HEK293 (cell line): ENCODE measurements at regions not wholly inside any gene's neighbourhood (a gene's known extent, or its start where the extent isn't known, plus 50 kb on each side); places are given as distances from the start of the nearest gene placed in this dataset.

ENCODE experiments used
- CTCF ChIA-PET: fragments of 350-600 bp; formaldehyde crosslinking; extraction: SDS; loops from one replicate; lab custom pipeline; 2021; ENCODE audit warnings: antibody characterized with exemption; lab: Yijun Ruan, JAX
- POLR2A ChIA-PET: fragments of 300-600 bp; formaldehyde crosslinking; extraction: SDS; loops from one replicate; lab custom pipeline; 2020; ENCODE audit warnings: antibody characterized with exemption, inconsistent platforms; lab: Yijun Ruan, JAX
- H3K27ac ChIP-seq: fragments of 200-500 bp; sonication (Bioruptor generic); 2 replicates; pipeline ENCODE4 v1.5.1; 2014; ENCODE audit warnings: low read depth, low read length, control low read depth, inconsistent platforms; ENCODE audit errors: extremely low read depth
- H3K36me3 ChIP-seq, 2 experiments: fragments of 200-500 bp in 1 of 2; sonication (Bioruptor generic) in 1 of 2; 1 replicate in 1 of 2; 2 replicates in 1 of 2; pipeline ENCODE4 v1.5.1; 2014 to 2017; ENCODE audit warnings: inconsistent platforms in 2 of 2, low read length in 2 of 2; ENCODE audit not compliant: control insufficient read depth in 2 of 2, insufficient read depth in 1 of 2
- H3K4me1 ChIP-seq: fragments of 200-500 bp; sonication (Bioruptor generic); 2 replicates; pipeline ENCODE4 v1.5.1; 2014; ENCODE audit warnings: mild to moderate bottlenecking, low read length, inconsistent platforms; ENCODE audit not compliant: control insufficient read depth, insufficient read depth
- H3K4me3 ChIP-seq: 2 replicates; pipeline ENCODE4 v1.5.1; 2011; ENCODE audit warnings: low read depth, mild to moderate bottlenecking, control low read depth, low read length, moderate library complexity
- H3K9me3 ChIP-seq: fragments of 200-500 bp; sonication (Bioruptor generic); 2 replicates; pipeline ENCODE4 v1.5.1; 2014; ENCODE audit warnings: low read depth, low read length, inconsistent platforms; ENCODE audit not compliant: control insufficient read depth, insufficient read depth
- CTCF ChIP-seq: fragments of 450-650 bp; formaldehyde crosslinking; IDR thresholded peaks from 2 replicates; pipeline ENCODE4 v1.5.1; 2016; ENCODE audit warnings: missing biosample characterization, missing genetic modification characterization
- KLF1 ChIP-seq: fragments of 450-650 bp; formaldehyde crosslinking; IDR thresholded peaks from 2 replicates; pipeline ENCODE4 v1.5.1; 2016; ENCODE audit warnings: missing biosample characterization, missing genetic modification characterization
- SCRT1 ChIP-seq: fragments of 450-650 bp; formaldehyde crosslinking; IDR thresholded peaks from 2 replicates; pipeline ENCODE4 v1.5.1; 2016; ENCODE audit warnings: missing biosample characterization, missing genetic modification characterization, borderline replicate concordance
- SP2 ChIP-seq: fragments of 450-650 bp; formaldehyde crosslinking; IDR thresholded peaks from 2 replicates; pipeline ENCODE4 v1.5.1; 2016; ENCODE audit warnings: missing biosample characterization, missing genetic modification characterization
- TSHZ1 ChIP-seq: fragments of 450-650 bp; formaldehyde crosslinking; IDR thresholded peaks from 2 replicates; pipeline ENCODE4 v1.5.1; 2016; ENCODE audit warnings: missing biosample characterization, missing genetic modification characterization, borderline replicate concordance
- ZIC2 ChIP-seq: fragments of 450-650 bp; formaldehyde crosslinking; IDR thresholded peaks from 2 replicates; pipeline ENCODE4 v1.5.1; 2016; ENCODE audit warnings: missing biosample characterization, missing genetic modification characterization
- ZNF18 ChIP-seq: fragments of 450-650 bp; formaldehyde crosslinking; IDR thresholded peaks from 2 replicates; pipeline ENCODE4 v1.5.1; 2016; ENCODE audit warnings: missing biosample characterization, missing genetic modification characterization
- ZNF311 ChIP-seq: fragments of 450-650 bp; formaldehyde crosslinking; IDR thresholded peaks from 2 replicates; pipeline ENCODE4 v1.5.1; 2017; ENCODE audit warnings: missing biosample characterization, missing genetic modification characterization, borderline replicate concordance
- ZNF341 ChIP-seq: fragments of 450-650 bp; formaldehyde crosslinking; IDR thresholded peaks from 2 replicates; pipeline ENCODE4; 2016; ENCODE audit warnings: low read depth, missing biosample characterization, missing genetic modification characterization
- ZNF426 ChIP-seq: fragments of 450-650 bp; formaldehyde crosslinking; IDR thresholded peaks from 2 replicates; pipeline ENCODE4 v1.5.1; 2017; ENCODE audit warnings: missing biosample characterization, missing genetic modification characterization, mild to moderate bottlenecking, inconsistent platforms, moderate library complexity
- ZNF433 ChIP-seq: fragments of 450-650 bp; formaldehyde crosslinking; IDR thresholded peaks from 2 replicates; pipeline ENCODE4 v1.5.1; 2016; ENCODE audit warnings: missing biosample characterization, missing genetic modification characterization, low read depth
- ZNF48 ChIP-seq: fragments of 450-650 bp; formaldehyde crosslinking; IDR thresholded peaks from 2 replicates; pipeline ENCODE4 v1.5.1; 2016; ENCODE audit warnings: missing biosample characterization, missing genetic modification characterization
- ZNF610 ChIP-seq: fragments of 450-650 bp; formaldehyde crosslinking; IDR thresholded peaks from 2 replicates; pipeline ENCODE4 v1.5.1; 2016; ENCODE audit warnings: missing biosample characterization, missing genetic modification characterization, borderline replicate concordance
- ZNF645 ChIP-seq: fragments of 450-650 bp; formaldehyde crosslinking; IDR thresholded peaks from 2 replicates; pipeline ENCODE4; 2016; ENCODE audit warnings: missing biosample characterization, missing genetic modification characterization
- ZNF658 ChIP-seq: fragments of 450-650 bp; formaldehyde crosslinking; IDR thresholded peaks from 2 replicates; pipeline ENCODE4; 2016; ENCODE audit warnings: missing biosample characterization, missing genetic modification characterization
- ZNF776 ChIP-seq: fragments of 450-650 bp; formaldehyde crosslinking; IDR thresholded peaks from 2 replicates; pipeline ENCODE4 v1.5.0; 2017; ENCODE audit warnings: missing biosample characterization, missing genetic modification characterization, borderline replicate concordance
- ZNF791 ChIP-seq: fragments of 450-650 bp; formaldehyde crosslinking; IDR thresholded peaks from 2 replicates; pipeline ENCODE4 v1.5.1; 2016; ENCODE audit warnings: missing biosample characterization, missing genetic modification characterization
- ZNF792 ChIP-seq: fragments of 450-650 bp; formaldehyde crosslinking; IDR thresholded peaks from 2 replicates; pipeline ENCODE4 v1.5.1; 2016; ENCODE audit warnings: missing biosample characterization, missing genetic modification characterization

- TF ChIP-seq TSHZ1, result no peak
- TF ChIP-seq ZNF426, result no peak
- no peak for TF ChIP-seq ZNF48
- no peak for TF ChIP-seq ZNF18
- TF ChIP-seq ZNF610, result no peak
Observed at GRCh38 chr6:72521684-72522083, 100.2 kb upstream of the KCNQ5 start (continued).

GRCh38 chr6:72522735-72523141 is 99.1 kb upstream of the KCNQ5 start:
- ChIA-PET POLR2A (no interaction called here), CTCF (interaction anchor here (0.6 to 1.0 kb wide), 3 partner anchors 32 to 607 kb away, joined by 3 read pairs; no protein-coding TSS in a partner anchor)
- Histone ChIP-seq H3K4me1 (no peaks in the 10 kb centered on the region), H3K27ac (no peak overlapping the region), H3K4me3 (no peak overlapping the region), H3K36me3 (no peaks in the 10 kb centered on the region), H3K9me3 (no peaks in the 10 kb centered on the region)
- TF ChIP-seq KLF1 (tag by site-specific recombination) (no peak), CTCF (tag by site-specific recombination) (0 out of 2 replicates have a peak, but pooled peaks have one; percentile 12)
- TF ChIP-seq, all 188 proteins: peak for 1

GRCh38 chr6:72524011-72524645 is 97.7 kb upstream of the KCNQ5 start:
- no peak overlapping the region for H3K27ac ChIP-seq
- ChIA-PET POLR2A (no interaction called here), CTCF (interaction anchor here (0.7 kb wide), 1 partner anchor 56 kb away, joined by 3 read pairs; no protein-coding TSS in a partner anchor)
- H3K9me3 ChIP-seq, result no peaks in the 10 kb centered on the region
- TF ChIP-seq ZNF791 (tag by site-specific recombination) (no peak), ZNF433 (tag by site-specific recombination) (no peak), ZNF311 (tag by site-specific recombination) (no peak), ZNF18 (no peak), ZNF792 (tag by site-specific recombination) (no peak), ZIC2 (tag by site-specific recombination) (no peak), SP2 (tag by site-specific recombination) (no peak), ZNF341 (tag by site-specific recombination) (no peak), TSHZ1 (no peak), ZNF645 (no peak), ZNF776 (tag by site-specific recombination) (no peak), ZNF658 (tag by site-specific recombination) (no peak), SCRT1 (tag by site-specific recombination) (no peak)
- H3K36me3 ChIP-seq, result no peaks in the 10 kb centered on the region
- H3K4me3 ChIP-seq, result no peak overlapping the region
- H3K4me1 ChIP-seq, result no peaks in the 10 kb centered on the region
